HG02571 (cell line): ENCODE measurements at regions not wholly inside any gene's neighbourhood (a gene's known extent, or its start where the extent isn't known, plus 50 kb on each side); places are given as distances from the start of the nearest gene placed in this dataset.
"Not testable (repeated sequence)": the region's sequence is repeated elsewhere in the genome, so short reads cannot be mapped to it uniquely, and the experiment has no call there.

Source experiments
- ATAC-seq: cut with Tn5 transposase; IDR thresholded peaks from one replicate; pipeline ENCODE4 v1.9.1; 2021; ENCODE audit warnings: mild to moderate bottlenecking, moderate library complexity; ENCODE audit not compliant: unreplicated experiment

- no peak for ATAC-seq
Measured at GRCh38 chr2:204138206-204138605, 201.6 kb downstream of the ICOS start.

DNA sequence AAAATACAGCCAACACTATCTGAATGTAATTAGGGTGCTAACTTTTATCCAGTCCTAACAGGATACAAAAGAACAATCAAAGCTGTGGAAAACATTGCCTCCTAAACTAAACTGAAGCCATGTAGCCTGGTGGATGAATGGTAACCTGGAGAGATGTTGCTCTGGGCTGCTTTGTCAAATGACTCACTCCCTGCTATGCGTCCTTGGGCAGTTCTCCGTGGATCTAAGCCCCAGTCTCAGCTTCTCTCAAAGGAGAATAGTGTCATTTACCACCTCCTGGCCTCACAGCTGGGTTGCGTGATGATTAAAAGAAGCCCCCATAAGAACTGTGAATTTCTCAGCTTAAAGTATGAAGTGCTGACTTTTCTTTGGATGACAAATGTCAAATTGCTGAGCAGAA, 203.7 kb downstream of the ICOS start:
- no peak for ATAC-seq

DNA sequence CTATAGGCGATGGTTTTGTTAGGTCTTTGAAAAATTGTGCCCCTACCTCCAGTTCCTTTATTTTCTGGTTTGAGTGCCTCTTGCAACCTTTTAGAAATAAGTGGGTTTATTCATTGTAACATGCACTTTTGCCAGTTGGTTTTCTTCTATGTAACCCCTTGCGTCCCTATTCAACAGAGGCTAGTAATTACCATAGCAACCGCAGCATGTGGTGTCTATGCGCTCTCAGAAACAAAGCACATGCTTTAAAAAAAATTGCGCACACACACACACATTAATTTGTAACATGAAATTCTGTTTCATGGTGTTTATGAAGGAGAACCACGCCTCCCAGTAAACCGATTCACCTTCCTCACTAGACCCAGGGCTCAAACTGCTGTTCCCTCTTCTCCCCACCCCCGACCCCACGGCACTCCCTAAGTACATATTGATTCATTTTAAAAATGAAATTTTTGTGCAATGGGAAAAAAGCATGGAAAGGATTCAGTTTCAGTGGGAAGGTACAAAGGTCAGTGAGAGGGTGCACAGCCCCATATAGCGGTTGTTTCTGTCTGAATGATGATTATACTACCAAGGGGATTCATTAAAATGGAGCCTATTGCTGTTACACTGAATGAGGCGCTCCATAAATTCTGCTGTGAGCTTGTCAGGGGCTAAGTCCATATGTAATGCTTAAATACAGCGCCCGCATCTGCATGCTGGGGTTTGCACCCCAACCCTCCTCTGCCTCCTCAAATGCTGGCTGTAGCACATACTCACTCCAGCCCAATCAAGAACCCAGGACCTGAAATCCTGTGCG, 206.9 kb downstream of the ICOS start:
- ATAC-seq: no peak

DNA sequence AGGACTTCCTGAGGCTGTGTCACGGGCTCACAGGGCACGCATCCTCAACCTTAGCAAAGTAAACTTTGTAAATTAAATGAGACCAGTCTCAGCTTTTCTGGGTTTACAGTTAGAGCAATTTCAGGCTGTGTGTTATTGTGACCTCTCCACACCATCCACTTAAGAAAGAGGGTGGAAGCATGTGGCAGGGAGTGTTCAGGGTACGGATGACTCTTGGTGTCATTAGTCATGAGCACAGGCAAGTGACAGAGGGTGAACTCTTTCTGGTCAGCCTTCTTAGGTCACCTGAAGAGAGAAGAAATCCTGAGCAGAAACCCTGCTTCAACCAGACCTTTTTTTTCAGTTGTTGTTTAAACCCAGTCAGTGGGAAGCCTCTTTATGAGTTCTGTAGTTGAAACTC, 207.9 kb downstream of the ICOS start:
- ATAC-seq: no peak

DNA sequence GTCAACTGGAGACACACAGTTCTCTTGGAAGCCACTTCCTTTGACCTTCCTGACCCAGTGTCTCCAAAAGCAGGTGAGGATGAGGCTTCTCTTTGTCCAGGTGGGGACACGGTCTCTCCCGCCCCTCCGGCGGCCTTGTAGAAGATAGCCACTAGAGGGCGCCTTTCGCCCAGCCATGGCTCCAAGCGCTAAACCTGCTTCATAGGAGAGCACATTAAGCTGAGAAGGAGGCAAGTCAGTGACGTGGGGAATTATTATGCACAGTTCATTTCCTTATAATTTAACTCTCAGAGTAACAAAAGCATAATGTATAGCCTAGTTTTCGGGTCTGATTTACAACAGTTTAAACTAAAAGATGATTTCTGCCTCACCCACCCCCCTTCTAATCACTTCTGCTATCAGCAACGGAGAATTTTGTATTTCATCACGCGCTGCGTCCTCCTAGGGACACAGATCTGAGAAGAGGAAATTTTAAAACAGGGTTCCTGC, 208.7 kb downstream of the ICOS start:
- peak; percentile 94 for ATAC-seq

DNA sequence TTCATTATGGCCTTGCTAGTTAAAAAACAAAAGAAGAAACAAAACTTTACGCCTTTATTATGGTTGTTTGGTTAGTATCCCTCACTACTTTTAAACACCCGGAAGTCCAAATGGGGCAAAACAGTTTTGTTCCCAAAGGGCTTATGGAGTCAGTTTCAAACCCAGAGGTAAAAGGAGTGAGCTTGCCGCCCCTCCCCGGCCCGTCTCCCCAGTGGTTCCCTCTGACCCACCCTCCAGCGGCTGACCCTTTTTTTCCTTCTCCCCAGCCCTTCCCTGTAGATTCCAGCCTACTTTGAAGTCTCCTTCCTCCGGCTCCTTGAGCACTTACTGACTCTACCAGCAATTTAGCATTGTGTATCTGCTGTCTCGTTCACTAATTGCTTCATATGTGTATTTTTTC, 209.2 kb downstream of the ICOS start:
- no peak for ATAC-seq

DNA sequence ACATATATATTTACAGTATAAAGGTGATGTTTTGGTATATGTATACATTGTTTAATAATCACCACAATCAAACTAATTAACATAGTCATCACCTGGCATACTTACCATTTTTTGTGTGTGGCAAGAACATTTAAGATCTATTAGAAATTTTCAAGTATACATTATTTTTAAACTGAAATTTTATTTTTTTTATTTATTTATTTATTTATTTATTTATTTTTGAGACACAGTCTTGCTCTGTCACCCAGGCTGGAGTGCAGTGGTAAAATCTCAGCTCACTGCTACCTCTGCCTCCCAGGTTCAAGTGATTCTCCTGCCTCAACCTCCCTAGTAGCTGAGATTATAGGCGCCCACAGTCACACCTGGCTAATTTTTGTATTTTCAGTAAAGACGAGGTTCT, 210.5 kb downstream of the ICOS start:
- not testable (repeated sequence) for ATAC-seq

GRCh38 chr2:204150721-204151120, 214.2 kb downstream of the ICOS start:
- ATAC-seq: no peak

DNA sequence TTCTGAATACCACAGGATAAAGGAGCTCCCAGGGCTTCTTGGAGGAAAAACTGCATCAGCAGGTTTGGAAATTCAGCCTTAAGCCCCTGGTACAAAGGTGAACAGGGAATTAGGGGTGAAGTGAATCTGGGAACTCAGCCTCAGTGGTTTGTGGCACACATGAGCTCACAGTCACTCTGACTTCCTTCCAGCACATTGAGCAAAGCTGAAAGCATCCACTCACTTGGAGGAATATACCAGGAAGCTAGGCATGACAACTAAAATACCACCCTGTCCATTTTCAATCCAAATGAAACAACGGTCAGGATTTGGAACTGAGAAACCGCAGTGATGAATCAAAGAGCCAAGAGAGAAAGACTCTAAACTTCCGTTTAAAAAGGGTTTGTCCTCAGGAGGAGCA, 216.1 kb downstream of the ICOS start:
- ATAC-seq: no peak

DNA sequence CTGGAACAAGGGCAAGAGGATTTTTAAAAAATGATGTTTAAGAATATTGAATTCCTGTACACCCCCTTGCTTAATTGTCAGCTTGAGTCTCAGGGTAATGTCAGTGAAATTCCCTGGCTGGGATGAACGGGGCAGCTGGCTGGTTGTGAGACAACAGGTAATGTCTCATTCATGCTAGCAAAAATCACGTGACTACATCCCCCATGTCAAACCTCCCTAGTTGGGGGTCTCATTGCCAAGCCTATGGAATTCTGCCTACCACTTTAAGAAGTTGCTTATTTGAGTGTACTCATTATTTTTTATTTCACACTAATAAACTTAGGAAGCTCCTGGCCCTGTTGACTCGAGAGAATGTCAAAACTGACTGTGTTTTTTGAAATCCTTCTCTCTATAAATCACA, 218.3 kb downstream of the ICOS start:
- no peak for ATAC-seq

DNA sequence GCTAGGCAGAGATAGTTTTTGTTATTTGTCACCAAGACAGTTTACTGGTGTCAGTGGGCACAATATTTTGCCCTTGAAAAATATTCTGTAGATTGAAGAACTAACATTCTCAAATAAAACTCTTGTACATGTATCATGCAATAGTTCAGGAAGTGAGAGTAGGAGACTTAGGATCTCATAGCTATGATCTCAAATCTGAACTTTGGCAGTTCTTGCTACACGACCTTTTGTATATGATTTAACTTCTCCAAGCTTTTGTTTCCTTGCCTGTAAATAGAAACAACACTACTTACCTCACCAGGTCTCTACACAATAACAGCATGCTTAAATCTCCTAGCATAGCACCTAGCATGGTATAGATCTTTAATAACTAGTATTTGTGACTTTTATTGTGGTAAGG, 219.9 kb downstream of the ICOS start:
- ATAC-seq: no peak

DNA sequence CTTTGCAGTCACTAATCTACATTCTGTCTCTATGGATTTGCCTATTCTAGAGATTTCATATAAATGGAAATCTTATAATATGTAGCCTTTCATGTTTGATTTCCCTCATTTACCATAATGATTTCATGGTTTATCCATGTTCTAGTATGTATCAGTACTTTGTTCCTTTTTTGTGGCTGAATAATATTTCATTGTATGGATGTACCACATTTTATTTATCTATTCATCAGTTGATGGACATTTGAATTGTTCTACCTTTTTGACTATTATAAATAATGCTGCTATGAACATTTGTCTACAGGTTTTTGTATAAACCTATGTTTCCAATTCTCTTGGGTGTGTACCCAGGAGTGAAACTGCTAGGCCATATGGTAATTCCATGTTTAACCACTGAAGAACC, 221.1 kb downstream of the ICOS start:
- ATAC-seq: no peak

GRCh38 chr2:204159526-204159925, 223.0 kb downstream of the ICOS start:
- no peak for ATAC-seq

DNA sequence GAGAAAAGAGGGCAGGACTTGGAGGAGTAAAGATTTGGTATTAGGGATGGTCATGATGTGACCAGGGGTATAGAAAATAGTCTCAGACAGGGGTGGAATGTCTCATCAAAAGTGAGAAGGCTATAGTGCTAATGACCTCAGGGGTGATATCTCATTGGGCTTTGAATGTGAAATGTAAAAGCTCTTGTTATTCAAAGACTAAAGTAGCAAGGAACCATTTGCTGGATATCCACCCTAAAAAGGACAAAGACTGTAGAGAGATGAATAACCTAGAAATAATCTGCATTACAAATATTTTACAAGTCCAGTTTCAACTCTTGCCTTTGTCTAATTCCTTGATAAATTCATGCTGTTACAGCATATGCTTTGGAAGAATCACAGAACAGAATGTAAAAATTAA, 224.4 kb downstream of the ICOS start:
- no peak for ATAC-seq

- ATAC-seq: no peak
Measured at GRCh38 chr2:204161886-204162285, 225.3 kb downstream of the ICOS start.

DNA sequence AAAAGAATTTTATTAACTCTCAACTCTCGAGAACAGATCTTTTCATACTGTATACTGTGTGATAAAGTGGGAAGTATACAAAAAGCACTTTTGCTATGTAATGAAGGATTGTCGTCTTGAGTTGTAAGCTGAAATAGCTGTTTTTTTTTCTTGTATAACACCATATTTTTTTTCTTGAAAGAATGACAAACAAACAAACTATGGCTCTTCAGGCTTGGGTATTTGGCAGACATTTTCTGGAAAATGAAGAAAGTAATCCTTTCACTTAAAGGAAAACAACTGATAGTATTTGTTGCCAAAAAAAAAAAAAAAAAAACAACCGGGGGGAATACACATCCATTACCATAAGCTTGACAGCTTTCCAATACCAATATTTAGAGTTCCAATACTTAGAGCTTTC, 230.4 kb downstream of the ICOS start:
- no peak for ATAC-seq

- not testable (repeated sequence) for ATAC-seq
Measured at GRCh38 chr2:204167670-204168069, 231.1 kb downstream of the ICOS start.

GRCh38 chr2:204170411-204170810, 233.8 kb downstream of the ICOS start:
- no peak for ATAC-seq

- no peak for ATAC-seq
Measured at GRCh38 chr2:204171432-204172144, 235.0 kb downstream of the ICOS start.

- ATAC-seq: no peak
Measured at GRCh38 chr2:204172145-204172600, 235.6 kb downstream of the ICOS start.

DNA sequence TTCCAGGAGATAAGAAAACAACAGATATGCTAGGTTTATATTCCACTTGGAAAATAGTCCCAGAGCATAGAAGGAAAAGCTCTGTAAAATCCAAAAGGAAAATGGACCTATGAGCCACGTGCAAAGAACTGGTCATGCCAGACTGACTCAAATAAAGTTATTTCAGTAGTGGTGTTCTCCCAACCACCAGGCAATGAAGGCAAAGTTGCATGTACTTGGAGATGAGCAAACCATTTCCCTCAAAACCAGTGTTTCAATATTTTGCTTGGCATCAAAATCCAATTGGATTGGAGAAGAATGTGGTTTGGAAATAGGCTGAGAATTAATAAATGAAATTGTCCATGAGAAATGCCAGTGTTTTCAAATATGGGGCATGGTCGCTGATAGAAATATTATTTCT, 237.5 kb downstream of the ICOS start:
- ATAC-seq: no peak

- no peak for ATAC-seq
Measured at GRCh38 chr2:204175552-204176271, 239.1 kb downstream of the ICOS start.
